Fibroblast of the conjunctiva (primary cell): ENCODE measurements at regions not wholly inside any gene's neighbourhood (a gene's known extent, or its start where the extent isn't known, plus 50 kb on each side); places are given as distances from the start of the nearest gene placed in this dataset.
"Not testable (repeated sequence)": the region's sequence is repeated elsewhere in the genome, so short reads cannot be mapped to it uniquely, and the experiment has no call there.

Experiments
- DNase-seq: peaks from one replicate; pipeline ENCODE4 v3.0.0-alpha.2; 2010; ENCODE audit warnings: low read depth

- DNase-seq = no peak
Measured at GRCh38 chr9:82382887-82383616, 394.5 kb downstream of the SPATA31D1 start.

- no peak for DNase-seq
Measured at GRCh38 chr9:82385633-82386032, 397.1 kb downstream of the SPATA31D1 start.

GRCh38 chr9:82397534-82397933 is 409.0 kb downstream of the SPATA31D1 start:
- no peak for DNase-seq

GRCh38 chr9:82404196-82404870 is 415.8 kb downstream of the SPATA31D1 start:
- DNase-seq = no peak

GRCh38 chr9:82404881-82405280 is 416.3 kb downstream of the SPATA31D1 start:
- no peak for DNase-seq

GRCh38 chr9:82406456-82407085 is 418.0 kb downstream of the SPATA31D1 start:
- no peak for DNase-seq

GRCh38 chr9:82410306-82410705 is 421.7 kb downstream of the SPATA31D1 start:
- no peak for DNase-seq

- no peak for DNase-seq
Measured at GRCh38 chr9:82410866-82411265, 422.3 kb downstream of the SPATA31D1 start.

GRCh38 chr9:82412586-82413305 is 424.2 kb downstream of the SPATA31D1 start:
- no peak for DNase-seq

- DNase-seq = no peak
Measured at GRCh38 chr9:82417501-82417900, 428.9 kb downstream of the SPATA31D1 start.

- no peak for DNase-seq
Measured at GRCh38 chr9:82418334-82418733, 429.8 kb downstream of the SPATA31D1 start.

GRCh38 chr9:82419696-82420486 is 431.3 kb downstream of the SPATA31D1 start:
- no peak for DNase-seq

GRCh38 chr9:82421498-82421897 is 432.9 kb downstream of the SPATA31D1 start:
- no peak for DNase-seq

GRCh38 chr9:82423700-82424099 is 435.1 kb downstream of the SPATA31D1 start:
- DNase-seq = no peak

GRCh38 chr9:82424599-82425120 is 436.1 kb downstream of the SPATA31D1 start:
- DNase-seq = no peak

- no peak for DNase-seq
Measured at GRCh38 chr9:82431121-82431520, 442.5 kb downstream of the SPATA31D1 start.

GRCh38 chr9:82433290-82433931 is 444.8 kb downstream of the SPATA31D1 start:
- DNase-seq = not testable (repeated sequence)

GRCh38 chr9:82436475-82436874 is 447.9 kb downstream of the SPATA31D1 start:
- DNase-seq = no peak

- DNase-seq = not testable (repeated sequence)
Measured at GRCh38 chr9:82437183-82437582, 448.6 kb downstream of the SPATA31D1 start.

- DNase-seq = no peak
Measured at GRCh38 chr9:82438581-82438980, 450.0 kb downstream of the SPATA31D1 start.

GRCh38 chr9:82443312-82443711 is 454.7 kb downstream of the SPATA31D1 start:
- DNase-seq = no peak
